Neural cell (in vitro differentiated cells): ENCODE measurements at regions not wholly inside any gene's neighbourhood (a gene's known extent, or its start where the extent isn't known, plus 50 kb on each side); places are given as distances from the start of the nearest gene placed in this dataset.

Experiments used
- H2AFZ ChIP-seq: fragments of 200-600, 300-800 bp; sonication (generic), shearing (Covaris generic); 2 replicates; pipeline ENCODE4 v1.6.0; 2014; ENCODE audit warnings: low read depth, mild to moderate bottlenecking, antibody characterized with exemption, low read length, moderate library complexity
- H3F3A ChIP-seq: fragments of 200-600 bp; shearing (Covaris generic); 2 replicates; pipeline ENCODE4 v1.6.1; 2016; ENCODE audit warnings: mild to moderate bottlenecking, moderate library complexity, mixed read lengths, antibody characterized with exemption, low read length; ENCODE audit not compliant: insufficient read depth, poor library complexity, severe bottlenecking
- H3K27ac ChIP-seq: fragments of 200-600, 300-800 bp; sonication (generic), shearing (Covaris generic); 2 replicates; pipeline ENCODE4 v1.5.1; 2014; ENCODE audit warnings: mild to moderate bottlenecking, low read length, moderate library complexity
- H3K27me3 ChIP-seq: fragments of 300-800, 200-600 bp; sonication (generic), shearing (Covaris generic); 2 replicates; pipeline ENCODE4 v1.6.0; 2014; ENCODE audit warnings: mild to moderate bottlenecking, low read depth, low read length, moderate library complexity; ENCODE audit not compliant: insufficient read depth
- H3K36me3 ChIP-seq: fragments of 300-800, 200-600 bp; sonication (generic), shearing (Covaris generic); 2 replicates; pipeline ENCODE4 v1.5.1; 2014; ENCODE audit warnings: mild to moderate bottlenecking, antibody characterized with exemption, low read length, moderate library complexity; ENCODE audit not compliant: insufficient read depth
- H3K4me2 ChIP-seq: fragments of 300-800, 200-600 bp; sonication (generic), shearing (Covaris generic); 2 replicates; pipeline ENCODE4 v1.6.0; 2014; ENCODE audit warnings: mild to moderate bottlenecking, low read length
- H3K4me3 ChIP-seq: fragments of 300-800, 200-600 bp; sonication (generic), shearing (Covaris generic); 2 replicates; pipeline ENCODE4 v1.5.1; 2014; ENCODE audit warnings: mild to moderate bottlenecking, low read length, moderate library complexity
- H3K79me2 ChIP-seq: fragments of 200-600 bp; shearing (Covaris generic); replicated peaks from 2 replicates; pipeline ENCODE4 v1.6.0; 2014; ENCODE audit warnings: mild to moderate bottlenecking, low read length, moderate library complexity; ENCODE audit not compliant: insufficient read depth
- H3K9ac ChIP-seq: fragments of 300-800, 200-600 bp; sonication (generic), shearing (Covaris generic); 2 replicates; pipeline ENCODE4 v1.6.1; 2016; ENCODE audit warnings: mild to moderate bottlenecking, low read length, mixed read lengths
- H3K9me2 ChIP-seq: fragments of 200-600 bp; shearing (Covaris generic); 2 replicates; pipeline ENCODE4 v1.6.1; 2016; ENCODE audit warnings: mild to moderate bottlenecking, low read length, mixed read lengths; ENCODE audit not compliant: insufficient read depth
- H3K9me3 ChIP-seq: fragments of 200-600, 300-800 bp; sonication (generic), shearing (Covaris generic); 2 replicates; pipeline ENCODE4 v1.6.1; 2016; ENCODE audit warnings: mild to moderate bottlenecking, mixed run types, low read length, moderate library complexity, mixed read lengths
- H4K20me1 ChIP-seq: fragments of 200-600 bp; shearing (Covaris generic); 2 replicates; pipeline ENCODE4 v1.6.1; 2016; ENCODE audit warnings: mild to moderate bottlenecking, mixed run types; ENCODE audit not compliant: insufficient read depth
- CTCF ChIP-seq: fragments of 450-650 bp; IDR thresholded peaks from 2 replicates; pipeline ENCODE4 v1.5.1; 2014; ENCODE audit warnings: antibody characterized with exemption, mild to moderate bottlenecking, moderate library complexity; ENCODE audit not compliant: poor library complexity, severe bottlenecking
- EP300 ChIP-seq: fragments of 450-650 bp; conservative IDR thresholded peaks from 2 replicates; pipeline ENCODE4 v1.6.1; 2014; ENCODE audit warnings: antibody characterized with exemption, mild to moderate bottlenecking, moderate library complexity; ENCODE audit not compliant: poor library complexity, severe bottlenecking
- EZH2 ChIP-seq: fragments of 200-600, 300-800 bp; shearing (Covaris generic), sonication (generic); IDR thresholded peaks from 2 replicates; pipeline ENCODE4 v1.6.1; 2014; ENCODE audit warnings: antibody characterized with exemption, low read length, borderline replicate concordance, mild to moderate bottlenecking; ENCODE audit not compliant: insufficient read depth, poor library complexity, severe bottlenecking
- POLR2AphosphoS5 ChIP-seq: IDR thresholded peaks from 2 replicates; pipeline ENCODE4 v1.6.1; 2012
- RAD21 ChIP-seq: fragments of 450-650 bp; conservative IDR thresholded peaks from 2 replicates; pipeline ENCODE4 v1.6.1; 2014; ENCODE audit warnings: antibody characterized with exemption, mild to moderate bottlenecking, moderate library complexity
- REST ChIP-seq: IDR thresholded peaks from 2 replicates; pipeline ENCODE4 v1.6.1; 2012; ENCODE audit warnings: borderline replicate concordance
- SMC3 ChIP-seq: fragments of 450-650 bp; conservative IDR thresholded peaks from 2 replicates; pipeline ENCODE4 v1.6.1; 2014; ENCODE audit warnings: antibody characterized with exemption, mild to moderate bottlenecking, moderate library complexity; ENCODE audit not compliant: poor library complexity
- TAF1 ChIP-seq: IDR thresholded peaks from 2 replicates; pipeline ENCODE4 v1.6.1; 2012; ENCODE audit warnings: low read depth

GRCh38 chr4:136810626-136811025 lies 721.7 kb downstream of the PCDH18 start:
- Histone ChIP-seq H3K4me2 (no peak overlapping the region), H3K9me3 (no peaks in the 10 kb centered on the region), H2AFZ (no peak overlapping the region), H3K36me3 (no peaks in the 10 kb centered on the region), H3K4me3 (no peak overlapping the region), H3F3A (no peaks in the 10 kb centered on the region), H3K27ac (no peak overlapping the region), H4K20me1 (no peaks in the 10 kb centered on the region), H3K9ac (no peak overlapping the region), H3K9me2 (no peaks in the 10 kb centered on the region), H3K79me2 (no peaks in the 10 kb centered on the region), H3K27me3 (no peaks in the 10 kb centered on the region)
- TF ChIP-seq CTCF (no peak), EP300 (no peak), TAF1 (no peak), REST (no peak), SMC3 (no peak)

GRCh38 chr4:136806844-136807243 lies 725.5 kb downstream of the PCDH18 start:
- Histone ChIP-seq H3K4me3 (no peak overlapping the region), H3K9ac (no peak overlapping the region), H3K27me3 (no peaks in the 10 kb centered on the region), H3F3A (no peaks in the 10 kb centered on the region), H3K36me3 (no peaks in the 10 kb centered on the region), H4K20me1 (no peaks in the 10 kb centered on the region), H3K9me2 (no peaks in the 10 kb centered on the region), H3K9me3 (no peaks in the 10 kb centered on the region), H3K79me2 (no peaks in the 10 kb centered on the region), H2AFZ (no peak overlapping the region), H3K4me2 (no peak overlapping the region), H3K27ac (no peak overlapping the region)
- TF ChIP-seq RAD21 (no peak), POLR2AphosphoS5 (no peak), SMC3 (no peak), CTCF (no peak), EP300 (no peak)

GRCh38 chr4:136805617-136806016 lies 726.7 kb downstream of the PCDH18 start:
- Histone ChIP-seq H3K79me2 (no peaks in the 10 kb centered on the region), H3K9ac (no peak overlapping the region), H4K20me1 (no peaks in the 10 kb centered on the region), H3K36me3 (no peaks in the 10 kb centered on the region), H3K27me3 (no peaks in the 10 kb centered on the region), H3K9me2 (no peaks in the 10 kb centered on the region), H3K27ac (no peak overlapping the region), H3K4me2 (no peak overlapping the region), H3F3A (no peaks in the 10 kb centered on the region), H2AFZ (no peak overlapping the region), H3K4me3 (no peak overlapping the region), H3K9me3 (no peaks in the 10 kb centered on the region)
- TF ChIP-seq POLR2AphosphoS5 (no peak), RAD21 (no peak), CTCF (no peak), EZH2 (no peak), REST (no peak), TAF1 (no peak), SMC3 (no peak), EP300 (no peak)
